HL-60 (cell line): ENCODE measurements at regions not wholly inside any gene's neighbourhood (a gene's known extent, or its start where the extent isn't known, plus 50 kb on each side); places are given as distances from the start of the nearest gene placed in this dataset.

ENCODE experiments used
- SPI1 ChIP-seq: IDR thresholded peaks from 2 replicates; pipeline ENCODE4 v1.6.1; 2012; ENCODE audit warnings: low read depth, mild to moderate bottlenecking, borderline replicate concordance
- TF ChIP-seq, protein P1 (sequence below): IDR thresholded peaks from one replicate; pipeline ENCODE4 v1.5.1; 2011; ENCODE audit warnings: low read length, control low read depth, inconsistent platforms; ENCODE audit not compliant: insufficient read depth

DNA sequence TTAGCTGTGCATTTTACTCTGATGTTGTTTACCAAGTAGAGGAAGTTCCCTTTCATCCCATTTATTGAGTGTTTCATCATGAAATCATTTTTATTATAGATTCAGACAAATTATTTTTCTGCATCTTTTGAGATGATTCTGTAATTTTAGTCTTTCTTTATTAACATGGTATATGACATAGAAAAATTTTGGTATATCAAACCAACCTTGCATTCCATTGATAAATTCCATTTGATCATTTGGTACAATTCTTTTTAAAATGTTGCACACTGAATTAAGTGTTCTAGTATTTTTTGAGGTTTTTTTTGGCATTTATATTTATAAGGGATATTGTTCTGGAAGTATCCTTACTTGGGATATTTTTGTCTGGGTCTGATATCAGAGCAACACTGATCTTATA, 308.4 kb downstream of the DLEU7 start:
- TF ChIP-seq, protein P1, sequence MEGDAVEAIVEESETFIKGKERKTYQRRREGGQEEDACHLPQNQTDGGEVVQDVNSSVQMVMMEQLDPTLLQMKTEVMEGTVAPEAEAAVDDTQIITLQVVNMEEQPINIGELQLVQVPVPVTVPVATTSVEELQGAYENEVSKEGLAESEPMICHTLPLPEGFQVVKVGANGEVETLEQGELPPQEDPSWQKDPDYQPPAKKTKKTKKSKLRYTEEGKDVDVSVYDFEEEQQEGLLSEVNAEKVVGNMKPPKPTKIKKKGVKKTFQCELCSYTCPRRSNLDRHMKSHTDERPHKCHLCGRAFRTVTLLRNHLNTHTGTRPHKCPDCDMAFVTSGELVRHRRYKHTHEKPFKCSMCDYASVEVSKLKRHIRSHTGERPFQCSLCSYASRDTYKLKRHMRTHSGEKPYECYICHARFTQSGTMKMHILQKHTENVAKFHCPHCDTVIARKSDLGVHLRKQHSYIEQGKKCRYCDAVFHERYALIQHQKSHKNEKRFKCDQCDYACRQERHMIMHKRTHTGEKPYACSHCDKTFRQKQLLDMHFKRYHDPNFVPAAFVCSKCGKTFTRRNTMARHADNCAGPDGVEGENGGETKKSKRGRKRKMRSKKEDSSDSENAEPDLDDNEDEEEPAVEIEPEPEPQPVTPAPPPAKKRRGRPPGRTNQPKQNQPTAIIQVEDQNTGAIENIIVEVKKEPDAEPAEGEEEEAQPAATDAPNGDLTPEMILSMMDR: no peak
- no peak for TF ChIP-seq SPI1
